ENCODE measurements at regions not wholly inside any gene's neighbourhood (a gene's known extent, or its start where the extent isn't known, plus 50 kb on each side); places are given as distances from the start of the nearest gene placed in this dataset.

GRCh38 chr3:135889443-135889842 is 76.1 kb upstream of the PPP2R3A start:
- Histone ChIP-seq H3K27ac (no peak overlapping the region), H3K4me1 (peaks cover 4% of the 10 kb centered on the region), H3K9me3 (no peaks in the 10 kb centered on the region), H3K4me3 (no peak overlapping the region), H3K36me3 (ENCODE audit: low read depth, missing control alignments) (no peaks in the 10 kb centered on the region), H3K27me3 (no peaks in the 10 kb centered on the region)
- no peak for TF ChIP-seq CTCF (IDR thresholded peaks at IDR 0.05)
- no peak for TF ChIP-seq POLR2A (IDR thresholded peaks at IDR 0.05)
- no peak for DNase-seq
- 44 to 63% methylated on average over 2 of the region's 2 CpGs for WGBS, 2 donors
- intact Hi-C loops (cut with DNase I; ENCODE audit: low total_unique reads), result no loop called here

DNA sequence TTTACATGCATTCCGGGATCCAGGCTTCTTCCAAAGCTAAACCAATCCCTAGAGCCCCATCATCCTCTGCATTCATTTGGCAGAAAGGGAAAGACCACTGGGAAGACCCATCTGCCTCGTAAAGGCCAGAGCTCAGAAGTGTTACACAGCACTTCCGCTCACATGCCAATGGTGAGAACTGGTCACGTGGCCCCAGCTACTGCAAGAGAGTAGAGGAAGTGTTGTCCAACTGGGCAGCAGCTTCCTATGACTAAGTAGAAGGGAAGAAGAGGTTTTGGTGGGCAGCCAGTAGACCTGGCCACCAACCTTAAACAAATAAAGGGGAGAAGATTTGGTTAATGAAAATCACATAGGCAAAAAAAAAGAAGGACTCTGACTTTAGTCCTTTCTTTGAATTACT is 74.4 kb upstream of the PPP2R3A start:
- WGBS, 2 donors, result 83 to 94% methylated on average over 4 of the region's 4 CpGs
- Histone ChIP-seq H3K4me1 (no peaks in the 10 kb centered on the region), H3K9me3 (no peaks in the 10 kb centered on the region), H3K36me3 (ENCODE audit: low read depth, missing control alignments) (no peaks in the 10 kb centered on the region), H3K27ac (no peak overlapping the region), H3K27me3 (no peaks in the 10 kb centered on the region), H3K4me3 (no peak overlapping the region)
- TF ChIP-seq POLR2A (IDR thresholded peaks at IDR 0.05) (no peak), CTCF (IDR thresholded peaks at IDR 0.05) (no peak)
- intact Hi-C loops (cut with DNase I; ENCODE audit: low total_unique reads), result loop anchor here (10.0 kb wide), 1 partner anchor 1096 kb away; the partner anchor contains the start of gene EPHB1
- no peak for DNase-seq

DNA sequence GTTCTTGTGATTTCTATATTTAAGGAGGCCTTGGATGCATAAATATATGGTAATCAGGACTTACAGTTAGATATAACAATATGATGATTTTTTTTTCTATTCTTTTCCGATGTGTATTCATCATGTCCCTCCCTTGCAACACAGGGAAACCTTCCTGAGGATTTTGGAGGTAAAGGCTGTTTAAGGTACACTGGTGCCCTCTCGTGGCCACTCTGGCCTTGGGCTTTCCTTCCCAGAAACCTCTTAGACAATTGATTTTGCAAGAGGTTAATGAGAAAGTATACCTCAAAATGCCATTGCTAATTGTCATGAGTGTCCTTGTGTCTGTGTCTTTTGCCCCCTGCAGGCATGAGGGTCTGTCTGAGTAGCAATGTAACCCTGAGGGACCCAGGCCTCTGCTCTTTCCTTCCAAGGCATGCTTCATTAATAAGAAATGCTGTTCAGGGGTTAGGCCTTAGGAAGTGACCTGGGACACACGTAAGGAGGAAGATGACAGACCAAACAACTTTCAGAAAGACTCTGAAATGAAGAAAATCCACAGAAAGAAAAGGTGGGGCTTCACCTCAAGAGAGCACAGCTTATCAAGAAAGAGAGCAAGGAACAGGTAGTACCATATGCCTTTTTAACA is 70.3 kb upstream of the PPP2R3A start:
- WGBS, 2 donors, result 35 to 36% methylated on average over 3 of the region's 3 CpGs
- intact Hi-C loops (cut with DNase I; ENCODE audit: low total_unique reads), result loop anchor here (10.0 kb wide), 1 partner anchor 1100 kb away; the partner anchor contains the start of gene EPHB1

GRCh38 chr3:135895734-135896121 is 69.8 kb upstream of the PPP2R3A start:
- Histone ChIP-seq H3K27me3 (no peaks in the 10 kb centered on the region), H3K4me3 (no peak overlapping the region), H3K4me1 (no peaks in the 10 kb centered on the region), H3K36me3 (ENCODE audit: low read depth, missing control alignments) (no peaks in the 10 kb centered on the region), H3K9me3 (no peaks in the 10 kb centered on the region), H3K27ac (no peak overlapping the region)
- TF ChIP-seq POLR2A (IDR thresholded peaks at IDR 0.05) (no peak), CTCF (IDR thresholded peaks at IDR 0.05) (no peak)
- intact Hi-C loops (cut with DNase I; ENCODE audit: low total_unique reads), result loop anchor here (10.0 kb wide), 1 partner anchor 1101 kb away; the partner anchor contains the start of gene EPHB1
- DNase-seq, result no peak
- WGBS, 2 donors, result 93 to 95% methylated on average over 3 of the region's 3 CpGs

More for the DNA sequence above, 70.3 kb upstream of the PPP2R3A start:
- H3K27me3 ChIP-seq, result no peaks in the 10 kb centered on the region
- H3K36me3 ChIP-seq (ENCODE audit: low read depth, missing control alignments), result no peaks in the 10 kb centered on the region
- H3K27ac ChIP-seq, result no peak overlapping the region
- peak; percentile 87 for DNase-seq
- no peaks in the 10 kb centered on the region for H3K4me1 ChIP-seq
- TF ChIP-seq POLR2A (IDR thresholded peaks at IDR 0.05) (no peak), CTCF (IDR thresholded peaks at IDR 0.05) (peak; percentile 56 to 71 (median 67))
- no peaks in the 10 kb centered on the region for H3K9me3 ChIP-seq
- no peak overlapping the region for H3K4me3 ChIP-seq

GRCh38 chr3:135896613-135897012 is 68.9 kb upstream of the PPP2R3A start:
- Histone ChIP-seq H3K27me3 (no peaks in the 10 kb centered on the region), H3K4me3 (no peak overlapping the region), H3K36me3 (ENCODE audit: low read depth, missing control alignments) (no peaks in the 10 kb centered on the region), H3K4me1 (no peaks in the 10 kb centered on the region), H3K27ac (no peak overlapping the region), H3K9me3 (no peaks in the 10 kb centered on the region)
- no peak for TF ChIP-seq POLR2A (IDR thresholded peaks at IDR 0.05)
- no peak for TF ChIP-seq CTCF (IDR thresholded peaks at IDR 0.05)
- no peak for DNase-seq
- 82 to 93% methylated on average over 2 of the region's 2 CpGs for WGBS, 2 donors
- intact Hi-C loops (cut with DNase I; ENCODE audit: low total_unique reads), result loop anchor here (10.0 kb wide), 1 partner anchor 1102 kb away; the partner anchor contains the start of gene EPHB1
